Sigmoid colon (tissue), 6 donors: ENCODE measurements at regions not wholly inside any gene's neighbourhood (a gene's known extent, or its start where the extent isn't known, plus 50 kb on each side); places are given as distances from the start of the nearest gene placed in this dataset.

Experiments used
- DNase-seq: peaks from one replicate; pipeline ENCODE4 v3.0.0-alpha.2; 2019
- H3K27ac ChIP-seq, 4 donors: fragments of 200-600 bp; sonication (generic); one replicate each; pipeline ENCODE4 v1.5.1; 2016 to 2019; ENCODE audit warnings: mild to moderate bottlenecking in 1 of 4
- H3K27me3 ChIP-seq, 3 donors: fragments of 200-600 bp; sonication (generic); one replicate each; pipeline ENCODE4 v1.5.1; 2019; ENCODE audit warnings: mild to moderate bottlenecking in 1 of 3
- H3K36me3 ChIP-seq, 4 donors: fragments of 200-600 bp; sonication (generic); one replicate each; pipeline ENCODE4 v1.5.1; 2016 to 2019
- H3K4me1 ChIP-seq, 4 donors: fragments of 200-600 bp; sonication (generic); one replicate each; pipeline ENCODE4 v1.5.1; 2017 to 2019
- H3K4me3 ChIP-seq, 4 donors: fragments of 200-600 bp; sonication (generic); one replicate each; pipeline ENCODE4 v1.5.1; 2017 to 2019; ENCODE audit warnings: mild to moderate bottlenecking in 2 of 4, moderate library complexity in 1 of 4
- H3K9me3 ChIP-seq, 4 donors: fragments of 200-600 bp in 3 of 4; sonication (generic) in 3 of 4; one replicate each; pipeline versions ENCODE4 v1.5.1 to v1.6.1; 2013 to 2019
- EP300 ChIP-seq, 4 donors: sonication (generic); formaldehyde crosslinking; IDR thresholded peaks; one replicate each; pipeline ENCODE4 v1.6.1; 2017; ENCODE audit warnings: antibody characterized with exemption in 4 of 4
- POLR2A ChIP-seq, 2 donors: fragments of 450-650 bp; IDR thresholded peaks; one replicate each; pipeline ENCODE4 v1.6.1; 2016; ENCODE audit warnings: antibody characterized with exemption in 2 of 2, mild to moderate bottlenecking in 2 of 2, moderate library complexity in 2 of 2
- POLR2AphosphoS5 ChIP-seq, 4 donors: sonication (generic); formaldehyde crosslinking; IDR thresholded peaks; one replicate each; pipeline ENCODE4 v1.6.1; 2017; ENCODE audit warnings: antibody characterized with exemption in 4 of 4
- WGBS, 2 donors: extraction: QIAGEN DNeasy Blood & Tissue Kit; methylation state at CpG; one replicate each; pipeline ENCODE4 v1.1.7; 2013; 5-methylcytosine and 5-hydroxymethylcytosine counted together
- intact Hi-C: fragments of 100-400 bp; cut with DNase I; formaldehyde crosslinking; loops from one replicate; pipeline ENCODE4 v1.15.1; 2023
- TF ChIP-seq, protein P1 (sequence below), 4 experiments: fragments of 450-650 bp in 3 of 4; fragments of 200-600 bp in 1 of 4; IDR thresholded peaks; one replicate each; pipeline ENCODE4 v1.5.1; 2016 to 2019; ENCODE audit warnings: antibody characterized with exemption in 4 of 4, mild to moderate bottlenecking in 3 of 4, moderate library complexity in 2 of 4
- donor health status: healthy with polysubstance abuse.
- donor health status: healthy.

DNA sequence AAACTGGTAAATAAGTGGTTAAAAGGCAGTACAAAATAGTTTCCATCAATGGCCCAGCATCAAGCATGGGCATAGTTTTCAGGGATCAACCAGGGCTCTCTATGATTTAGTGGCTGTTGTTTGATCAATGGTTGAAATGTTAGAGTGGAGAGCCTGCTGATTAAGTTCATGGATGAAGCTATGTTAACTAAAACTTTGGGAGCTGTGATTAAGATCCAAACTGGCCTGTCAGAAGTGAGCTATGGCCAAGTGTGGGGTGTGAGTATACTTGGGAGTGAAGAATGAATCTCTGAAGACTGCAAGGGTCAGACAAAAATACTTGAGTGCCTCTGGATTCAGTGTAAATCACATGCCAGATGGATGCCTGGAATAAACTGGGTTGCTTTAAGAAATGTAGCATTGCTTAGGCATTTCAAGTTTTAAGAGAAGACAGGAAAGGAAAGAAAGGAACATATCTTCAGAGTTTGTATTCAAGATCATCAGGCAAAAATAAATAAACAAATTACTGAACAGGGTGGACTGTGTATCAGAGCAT is 422.2 kb upstream of the ADAMTS9 start:
- H3K9me3 ChIP-seq: no peaks in the 10 kb centered on the region
- no peak for DNase-seq
- H3K27ac ChIP-seq: no peak overlapping the region
- H3K36me3 ChIP-seq: no peaks in the 10 kb centered on the region
- H3K27me3 ChIP-seq: no peaks in the 10 kb centered on the region
- TF ChIP-seq POLR2AphosphoS5 (IDR thresholded peaks at IDR 0.05): no peak
- TF ChIP-seq EP300 (IDR thresholded peaks at IDR 0.05): no peak
- no peak for TF ChIP-seq POLR2A (IDR thresholded peaks at IDR 0.05)
- TF ChIP-seq, protein P1, sequence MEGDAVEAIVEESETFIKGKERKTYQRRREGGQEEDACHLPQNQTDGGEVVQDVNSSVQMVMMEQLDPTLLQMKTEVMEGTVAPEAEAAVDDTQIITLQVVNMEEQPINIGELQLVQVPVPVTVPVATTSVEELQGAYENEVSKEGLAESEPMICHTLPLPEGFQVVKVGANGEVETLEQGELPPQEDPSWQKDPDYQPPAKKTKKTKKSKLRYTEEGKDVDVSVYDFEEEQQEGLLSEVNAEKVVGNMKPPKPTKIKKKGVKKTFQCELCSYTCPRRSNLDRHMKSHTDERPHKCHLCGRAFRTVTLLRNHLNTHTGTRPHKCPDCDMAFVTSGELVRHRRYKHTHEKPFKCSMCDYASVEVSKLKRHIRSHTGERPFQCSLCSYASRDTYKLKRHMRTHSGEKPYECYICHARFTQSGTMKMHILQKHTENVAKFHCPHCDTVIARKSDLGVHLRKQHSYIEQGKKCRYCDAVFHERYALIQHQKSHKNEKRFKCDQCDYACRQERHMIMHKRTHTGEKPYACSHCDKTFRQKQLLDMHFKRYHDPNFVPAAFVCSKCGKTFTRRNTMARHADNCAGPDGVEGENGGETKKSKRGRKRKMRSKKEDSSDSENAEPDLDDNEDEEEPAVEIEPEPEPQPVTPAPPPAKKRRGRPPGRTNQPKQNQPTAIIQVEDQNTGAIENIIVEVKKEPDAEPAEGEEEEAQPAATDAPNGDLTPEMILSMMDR (IDR thresholded peaks at IDR 0.05): no peak
- no peak overlapping the region for H3K4me3 ChIP-seq
- peaks cover 0 to 6% (median 0%) of the 10 kb centered on the region in 4 donors for H3K4me1 ChIP-seq
- intact Hi-C loops: no loop called here

DNA sequence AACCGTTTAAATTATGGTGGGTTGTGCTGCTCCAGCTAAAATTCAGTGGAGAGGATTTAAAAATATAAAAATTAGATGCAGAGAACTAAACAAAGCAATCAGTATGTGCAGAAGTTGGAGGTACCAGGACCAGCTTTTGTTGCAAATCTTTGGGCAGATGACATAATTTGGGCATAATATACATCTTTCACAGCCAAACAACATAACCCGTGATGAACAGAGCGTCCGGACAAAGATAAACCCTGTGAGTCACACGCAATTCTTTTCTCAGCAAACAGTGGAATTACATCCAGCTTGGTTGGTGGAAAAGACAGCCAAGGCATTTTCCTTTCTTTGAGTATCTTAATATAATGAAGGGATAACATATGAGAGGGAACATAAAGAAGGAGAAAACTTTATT is 419.4 kb upstream of the ADAMTS9 start:
- H3K9me3 ChIP-seq: no peaks in the 10 kb centered on the region
- no peak for DNase-seq

DNA sequence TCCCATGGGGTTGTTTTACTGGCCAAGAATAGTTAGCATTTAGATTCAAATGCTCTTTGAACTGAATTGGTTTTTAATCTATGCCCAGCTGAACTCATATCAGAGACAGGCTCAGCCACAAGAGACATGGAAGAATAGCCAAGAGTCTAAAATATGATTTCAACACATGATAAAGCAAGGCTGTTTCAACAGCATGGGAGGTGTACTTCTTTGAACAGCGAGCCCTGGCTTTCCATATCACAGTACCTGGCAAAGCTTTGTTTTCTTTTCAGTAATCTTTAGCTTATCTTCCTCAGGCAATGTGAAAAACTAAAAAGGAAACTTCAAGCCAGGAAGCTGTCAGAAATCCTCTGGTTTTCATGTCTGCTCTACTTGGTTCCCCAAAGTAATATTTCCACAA is 413.6 kb upstream of the ADAMTS9 start:
- H3K4me3 ChIP-seq: no peak overlapping the region
- DNase-seq: no peak
- WGBS, 2 donors: 53 to 70% methylated on average over 1 of the region's 1 CpG
- no peak overlapping the region for H3K27ac ChIP-seq
- no peak for TF ChIP-seq POLR2AphosphoS5 (IDR thresholded peaks at IDR 0.05)
- TF ChIP-seq POLR2A (IDR thresholded peaks at IDR 0.05): no peak
- TF ChIP-seq EP300 (IDR thresholded peaks at IDR 0.05): no peak
- TF ChIP-seq, protein P1 (IDR thresholded peaks at IDR 0.05): no peak
- intact Hi-C loops: no loop called here
- H3K36me3 ChIP-seq: no peaks in the 10 kb centered on the region
- H3K9me3 ChIP-seq: no peaks in the 10 kb centered on the region
- no peaks in the 10 kb centered on the region for H3K4me1 ChIP-seq
- H3K27me3 ChIP-seq: no peaks in the 10 kb centered on the region

More for the DNA sequence above, 419.4 kb upstream of the ADAMTS9 start:
- intact Hi-C loops: no loop called here
- H3K4me1 ChIP-seq: peaks cover 0 to 6% (median 0%) of the 10 kb centered on the region in 4 donors
- H3K36me3 ChIP-seq: no peaks in the 10 kb centered on the region
- H3K27ac ChIP-seq: no peak overlapping the region
- no peaks in the 10 kb centered on the region for H3K27me3 ChIP-seq
- H3K4me3 ChIP-seq: no peak overlapping the region
- TF ChIP-seq POLR2AphosphoS5 (IDR thresholded peaks at IDR 0.05): peak in 1 of 4 donors; percentile 24
- no peak for TF ChIP-seq POLR2A (IDR thresholded peaks at IDR 0.05)
- TF ChIP-seq, protein P1 (IDR thresholded peaks at IDR 0.05): no peak
- no peak for TF ChIP-seq EP300 (IDR thresholded peaks at IDR 0.05)
- 14 to 59% methylated on average over 5 of the region's 5 CpGs for WGBS, 2 donors

GRCh38 chr3:65098400-65098799 is 410.6 kb upstream of the ADAMTS9 start:
- Histone ChIP-seq H3K27me3 (no peaks in the 10 kb centered on the region), H3K27ac (no peak overlapping the region), H3K36me3 (no peaks in the 10 kb centered on the region), H3K4me1 (no peaks in the 10 kb centered on the region), H3K4me3 (no peak overlapping the region), H3K9me3 (no peaks in the 10 kb centered on the region)
- WGBS, 2 donors: 87 to 91% methylated on average over 5 of the region's 5 CpGs
- intact Hi-C loops: no loop called here
- no peak for TF ChIP-seq POLR2A (IDR thresholded peaks at IDR 0.05)
- no peak for TF ChIP-seq POLR2AphosphoS5 (IDR thresholded peaks at IDR 0.05)
- no peak for TF ChIP-seq EP300 (IDR thresholded peaks at IDR 0.05)
- TF ChIP-seq, protein P1 (IDR thresholded peaks at IDR 0.05): no peak
- no peak for DNase-seq

- TF ChIP-seq POLR2AphosphoS5 (IDR thresholded peaks at IDR 0.05) (no peak), POLR2A (IDR thresholded peaks at IDR 0.05) (no peak), EP300 (IDR thresholded peaks at IDR 0.05) (no peak)
- TF ChIP-seq, protein P1 (IDR thresholded peaks at IDR 0.05): no peak
- intact Hi-C loops: no loop called here
- H3K36me3 ChIP-seq: no peaks in the 10 kb centered on the region
Observed at GRCh38 chr3:65096110-65096745, 408.4 kb upstream of the ADAMTS9 start.

More at GRCh38 chr3:65096110-65096745, 408.4 kb upstream of the ADAMTS9 start:
- Histone ChIP-seq H3K27me3 (no peaks in the 10 kb centered on the region), H3K4me1 (no peaks in the 10 kb centered on the region), H3K9me3 (no peaks in the 10 kb centered on the region), H3K4me3 (no peak overlapping the region), H3K27ac (no peak overlapping the region)
- no peak for DNase-seq
- 76 to 90% methylated on average over 4 of the region's 4 CpGs for WGBS, 2 donors
